Stimulated activated CD4-positive, alpha-beta T cell treated with anti-CD3 and anti-CD28 coated beads, Interleukin-1b, Interleukin-23, amount 100 ng/mL, for 24 hours (primary cell): ENCODE measurements at regions not wholly inside any gene's neighbourhood (a gene's known extent, or its start where the extent isn't known, plus 50 kb on each side); places are given as distances from the start of the nearest gene placed in this dataset.
"Not testable (repeated sequence)": the region's sequence is repeated elsewhere in the genome, so short reads cannot be mapped to it uniquely, and the experiment has no call there.

Source experiments
- DNase-seq, 4 experiments: peaks; one replicate each; pipeline ENCODE4 v3.0.0-alpha.2; 2020; ENCODE audit warnings: low read depth in 4 of 4, low spot score in 1 of 4

DNA sequence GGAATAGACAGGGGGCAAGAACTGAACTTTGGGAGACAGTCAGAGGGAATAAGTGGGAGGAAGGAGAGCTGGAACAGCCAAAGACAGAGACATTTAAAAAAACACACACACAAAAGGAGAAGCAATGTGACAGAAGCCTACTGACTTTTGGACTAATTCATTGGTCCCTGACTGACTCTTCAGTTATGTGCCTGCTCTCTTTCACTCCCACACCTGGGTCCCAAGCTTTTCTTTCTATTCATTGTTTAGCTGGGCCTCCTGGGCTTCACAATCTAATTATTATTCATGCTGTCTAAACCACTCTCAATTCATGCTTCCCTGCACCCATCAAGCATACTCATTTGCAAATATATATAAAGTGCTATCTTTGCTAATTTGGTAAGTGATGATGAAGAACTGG, 139.2 kb upstream of the IRS4 start:
- no peak for DNase-seq

DNA sequence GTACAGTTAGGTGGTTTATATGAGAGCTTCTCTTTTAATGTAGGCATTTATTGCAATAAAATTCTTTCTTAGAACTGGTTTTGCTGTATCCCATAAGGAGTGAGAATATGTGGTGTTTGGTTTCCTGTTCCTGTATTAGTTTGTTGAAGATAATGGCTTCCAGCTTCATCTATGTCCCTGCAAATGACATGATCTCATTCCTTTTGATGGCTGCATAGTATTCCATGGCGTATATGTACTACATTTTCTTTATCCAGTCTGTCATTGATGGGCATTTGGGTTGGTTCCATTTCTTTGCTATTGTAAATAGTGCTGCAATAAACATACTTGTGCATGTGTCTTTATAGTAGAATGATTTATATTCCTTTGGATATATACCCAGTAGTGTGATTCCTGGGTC, 106.7 kb upstream of the IRS4 start:
- not testable (repeated sequence) for DNase-seq

DNA sequence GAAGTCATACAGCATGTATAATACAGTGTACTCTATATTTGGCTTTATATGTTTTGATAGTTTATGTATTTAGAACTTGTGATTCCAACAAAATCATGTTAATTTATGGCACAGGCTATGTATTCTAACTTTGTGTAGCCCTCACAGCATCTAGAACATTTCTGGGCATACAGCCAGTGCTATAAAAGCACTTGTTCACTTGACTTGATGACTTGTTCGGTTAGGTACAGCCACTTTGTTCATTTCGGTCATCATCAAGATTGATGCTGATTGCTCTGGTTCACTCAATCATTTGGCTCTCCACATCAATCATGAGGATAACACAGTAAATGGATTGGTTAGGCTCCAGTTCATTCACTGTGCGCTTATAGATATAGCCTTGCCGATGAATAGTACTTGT, 97.6 kb upstream of the IRS4 start:
- no peak for DNase-seq

DNA sequence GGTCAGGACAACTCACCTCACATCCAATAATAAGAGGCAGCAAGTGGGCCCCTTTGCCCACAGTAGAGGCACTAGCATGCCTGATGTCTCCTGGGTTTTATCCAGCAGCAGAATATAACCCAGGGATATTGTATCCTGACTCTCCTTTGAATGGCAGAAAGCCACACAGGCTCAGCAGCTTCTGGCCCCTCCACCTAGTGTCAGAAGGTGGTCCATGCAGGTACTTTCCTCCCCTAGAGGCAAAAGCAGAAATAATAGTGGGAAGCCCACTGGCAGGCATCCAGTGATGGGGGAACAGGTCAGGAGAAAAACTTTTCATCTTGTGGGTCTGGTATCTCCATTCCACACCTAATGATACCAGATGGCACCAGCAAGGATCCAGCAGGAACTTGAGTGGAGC, 75.5 kb upstream of the IRS4 start:
- DNase-seq: no peak

DNA sequence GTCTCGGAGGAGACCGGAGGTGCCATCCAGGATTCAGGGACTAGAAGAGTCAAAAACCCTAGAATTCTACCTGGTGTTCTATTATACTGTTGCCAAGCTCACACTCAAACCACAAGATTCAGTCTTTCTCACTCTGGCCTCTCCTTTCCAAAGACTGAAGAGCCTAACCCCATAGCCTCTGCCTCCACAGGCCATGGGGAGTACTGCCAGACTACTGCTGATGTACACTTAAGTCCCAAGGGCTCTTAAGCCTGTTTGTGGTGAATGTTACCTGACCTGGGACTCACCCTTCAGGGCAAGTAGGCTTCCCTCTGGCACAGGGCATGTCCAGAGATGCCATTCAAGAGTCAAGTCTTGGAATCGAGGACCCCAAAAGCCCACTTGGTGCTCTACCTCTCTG, 58.9 kb upstream of the IRS4 start:
- no peak for DNase-seq
